GM12892 (cell line): ENCODE measurements at regions not wholly inside any gene's neighbourhood (a gene's known extent, or its start where the extent isn't known, plus 50 kb on each side); places are given as distances from the start of the nearest gene placed in this dataset.

Experiments used
- DNase-seq: peaks from one replicate; pipeline ENCODE4 v3.0.0; 2011; ENCODE audit not compliant: insufficient read length
- FAIRE-seq: peaks from 2 replicates; lab custom pipeline; 2011; peaks lifted over from hg19 to GRCh38; lab: Jason Lieb, UNC
- POLR2A ChIP-seq: IDR thresholded peaks from 2 replicates; pipeline ENCODE4 v1.6.1; 2011; ENCODE audit warnings: low read depth, low read length, control low read depth
- POLR2AphosphoS5 ChIP-seq: IDR thresholded peaks from 2 replicates; pipeline ENCODE4 v1.6.1; 2011; ENCODE audit warnings: low read depth, low read length, control low read depth
- TAF1 ChIP-seq: IDR thresholded peaks from 2 replicates; pipeline ENCODE4 v1.6.1; 2011; ENCODE audit warnings: low read depth, mild to moderate bottlenecking, control low read depth, low read length, borderline replicate concordance

- FAIRE-seq = no peak
- no peak for TF ChIP-seq POLR2AphosphoS5
- TF ChIP-seq POLR2A = no peak
- TF ChIP-seq TAF1 = no peak
Observed at GRCh38 chr2:66674087-66674486, 239.2 kb downstream of the MEIS1 start.

GRCh38 chr2:66675591-66675990 is 240.7 kb downstream of the MEIS1 start:
- no peak for FAIRE-seq
- TF ChIP-seq POLR2AphosphoS5 (no peak), TAF1 (no peak), POLR2A (no peak)
- DNase-seq = no peak

More at GRCh38 chr2:66674087-66674486, 239.2 kb downstream of the MEIS1 start:
- DNase-seq = no peak

DNA sequence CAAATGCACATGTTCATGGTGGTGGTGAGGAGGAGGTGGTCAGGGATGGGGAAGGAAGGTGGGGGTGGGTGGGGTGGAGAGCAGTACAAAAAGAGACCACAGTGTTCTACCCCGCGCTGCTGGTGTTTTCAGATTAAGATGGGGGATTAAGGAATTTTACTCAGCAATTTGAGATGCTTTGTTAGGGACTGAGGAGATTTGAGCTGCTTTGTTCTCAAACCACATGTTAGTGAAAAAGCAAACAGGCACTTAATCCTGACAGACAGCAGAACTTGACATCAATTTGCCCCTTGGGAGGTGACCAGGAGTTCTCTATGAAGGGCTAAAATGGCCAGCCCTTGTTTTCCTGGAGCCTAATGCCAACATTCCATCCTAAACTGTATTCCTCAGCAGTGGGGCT is 244.5 kb downstream of the MEIS1 start:
- TF ChIP-seq POLR2AphosphoS5 (no peak), POLR2A (no peak), TAF1 (no peak)
- FAIRE-seq (no peak), DNase-seq (no peak)

DNA sequence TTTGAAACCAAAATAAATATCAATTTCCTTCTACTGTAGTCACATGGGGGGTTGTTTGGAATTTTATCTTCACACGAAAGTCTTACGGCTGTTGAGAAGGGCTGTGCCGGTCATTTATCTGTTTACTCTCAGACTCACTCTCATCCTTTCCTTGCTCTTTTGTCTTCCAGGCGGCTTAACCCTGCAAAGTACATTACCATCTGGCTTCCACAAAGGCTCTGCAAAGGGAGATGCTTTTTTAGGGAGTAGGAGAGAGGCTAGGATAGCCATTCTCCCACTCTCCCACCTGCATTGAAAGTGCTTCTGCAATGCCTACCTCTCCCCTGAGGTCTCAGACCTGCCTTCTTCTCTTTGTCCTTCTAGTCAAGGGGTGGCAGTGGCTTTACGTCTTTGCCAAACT is 247.6 kb downstream of the MEIS1 start:
- no peak for FAIRE-seq
- no peak for TF ChIP-seq POLR2A
- TF ChIP-seq POLR2AphosphoS5 = no peak
- TF ChIP-seq TAF1 = no peak
- DNase-seq = no peak

GRCh38 chr2:66683064-66683463 is 248.1 kb downstream of the MEIS1 start:
- no peak for TF ChIP-seq POLR2A
- no peak for TF ChIP-seq TAF1
- TF ChIP-seq POLR2AphosphoS5 = no peak
- FAIRE-seq (no peak), DNase-seq (no peak)

- TF ChIP-seq TAF1 = no peak
- TF ChIP-seq POLR2AphosphoS5 = no peak
- TF ChIP-seq POLR2A = no peak
- no peak for DNase-seq
- no peak for FAIRE-seq
Observed at GRCh38 chr2:66683599-66683998, 248.7 kb downstream of the MEIS1 start.

DNA sequence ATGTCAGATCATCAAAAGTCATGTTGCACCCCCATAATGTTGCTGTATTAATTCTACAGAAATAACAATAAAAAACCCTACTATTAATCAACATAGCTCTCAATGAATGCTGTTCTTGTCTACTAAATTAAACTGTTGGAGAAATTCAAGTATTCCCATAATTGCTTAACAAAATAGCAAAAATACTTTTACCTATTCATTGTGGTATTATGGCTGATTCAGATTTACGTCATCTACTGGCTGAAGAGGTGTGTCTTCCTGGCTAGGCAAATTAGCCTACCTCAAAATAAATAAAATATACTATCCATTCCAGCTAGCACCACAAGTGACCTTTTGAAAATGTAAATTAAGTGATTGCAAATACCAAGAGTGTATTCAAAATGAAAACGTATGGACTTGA is 249.4 kb downstream of the MEIS1 start:
- DNase-seq = no peak
- FAIRE-seq = no peak
- TF ChIP-seq POLR2AphosphoS5 (no peak), TAF1 (no peak), POLR2A (no peak)

DNA sequence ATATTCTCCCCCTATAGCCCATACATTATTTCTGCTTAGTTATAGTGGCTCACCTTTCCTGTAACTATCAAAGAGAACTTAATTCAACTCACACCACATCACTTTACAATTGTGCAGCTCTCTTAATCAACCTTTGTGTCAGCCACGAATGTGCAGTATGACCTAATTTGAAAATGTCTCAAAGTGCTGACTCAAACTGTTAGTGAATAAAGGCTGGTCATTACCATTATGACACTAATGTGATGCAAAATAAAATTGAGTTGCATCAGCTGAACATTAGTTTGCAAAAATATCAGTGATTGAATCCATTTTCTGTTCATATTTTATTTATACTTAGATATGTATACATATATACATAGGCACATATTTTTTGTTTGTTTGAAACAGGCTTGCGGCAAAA is 251.8 kb downstream of the MEIS1 start:
- FAIRE-seq (no peak), DNase-seq (no peak)
- TF ChIP-seq POLR2AphosphoS5 = no peak

- DNase-seq (no peak), FAIRE-seq (no peak)
- TF ChIP-seq TAF1 = no peak
- no peak for TF ChIP-seq POLR2A
- TF ChIP-seq POLR2AphosphoS5 = no peak
Observed at GRCh38 chr2:66688951-66689350, 254.0 kb downstream of the MEIS1 start.

GRCh38 chr2:66689456-66690051 is 254.6 kb downstream of the MEIS1 start:
- TF ChIP-seq POLR2AphosphoS5 (no peak), TAF1 (no peak), POLR2A (no peak)
- no peak for DNase-seq
- no peak for FAIRE-seq

- DNase-seq = no peak
- TF ChIP-seq POLR2AphosphoS5 (no peak), TAF1 (no peak), POLR2A (no peak)
- no peak for FAIRE-seq
Observed at GRCh38 chr2:66691031-66691965, 256.4 kb downstream of the MEIS1 start.

GRCh38 chr2:66692521-66693054 is 257.7 kb downstream of the MEIS1 start:
- FAIRE-seq = no peak
- TF ChIP-seq POLR2AphosphoS5 = no peak
- TF ChIP-seq POLR2A = no peak
- TF ChIP-seq TAF1 = no peak
- no peak for DNase-seq
